ENCODE measurements at regions not wholly inside any gene's neighbourhood (a gene's known extent, or its start where the extent isn't known, plus 50 kb on each side); places are given as distances from the start of the nearest gene placed in this dataset.

DNA sequence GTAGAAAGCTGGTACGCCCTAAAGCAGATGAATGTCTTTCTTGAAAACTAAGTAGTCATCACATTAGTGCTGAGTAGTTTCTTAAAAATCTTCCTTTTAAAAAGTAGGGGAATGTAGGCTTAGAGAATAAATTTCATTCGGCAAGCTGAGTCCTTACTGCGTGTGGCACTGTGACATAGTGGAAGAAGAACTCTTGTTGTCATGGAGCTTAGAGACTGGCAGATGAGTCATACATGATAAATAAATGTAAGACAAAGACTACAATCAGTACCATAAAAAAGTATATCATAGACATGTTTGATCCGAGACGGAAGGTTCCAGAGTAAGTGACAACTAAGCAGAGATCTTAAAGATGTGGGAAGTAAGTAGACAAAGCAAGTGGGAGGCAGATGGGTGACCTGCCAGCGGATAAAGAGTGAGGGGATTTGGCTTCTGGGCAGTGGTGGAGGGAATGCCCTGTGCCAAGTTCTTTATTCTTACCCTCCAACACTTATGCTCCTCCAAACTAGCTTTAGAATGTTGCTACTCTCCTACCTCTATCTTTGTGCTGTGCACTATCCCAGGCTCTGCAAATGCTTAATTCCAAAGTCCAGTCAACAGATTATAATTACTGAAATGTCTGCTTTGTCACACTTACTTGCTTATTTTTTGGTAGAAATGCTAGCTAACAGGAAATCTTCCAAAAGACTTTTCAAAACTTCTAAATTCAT, 608.5 kb upstream of the USP24 start (continued):
- no peak for TF ChIP-seq REST (IDR thresholded peaks at IDR 0.05; ENCODE audit: low read depth, low read length)
- TF ChIP-seq, protein P1, sequence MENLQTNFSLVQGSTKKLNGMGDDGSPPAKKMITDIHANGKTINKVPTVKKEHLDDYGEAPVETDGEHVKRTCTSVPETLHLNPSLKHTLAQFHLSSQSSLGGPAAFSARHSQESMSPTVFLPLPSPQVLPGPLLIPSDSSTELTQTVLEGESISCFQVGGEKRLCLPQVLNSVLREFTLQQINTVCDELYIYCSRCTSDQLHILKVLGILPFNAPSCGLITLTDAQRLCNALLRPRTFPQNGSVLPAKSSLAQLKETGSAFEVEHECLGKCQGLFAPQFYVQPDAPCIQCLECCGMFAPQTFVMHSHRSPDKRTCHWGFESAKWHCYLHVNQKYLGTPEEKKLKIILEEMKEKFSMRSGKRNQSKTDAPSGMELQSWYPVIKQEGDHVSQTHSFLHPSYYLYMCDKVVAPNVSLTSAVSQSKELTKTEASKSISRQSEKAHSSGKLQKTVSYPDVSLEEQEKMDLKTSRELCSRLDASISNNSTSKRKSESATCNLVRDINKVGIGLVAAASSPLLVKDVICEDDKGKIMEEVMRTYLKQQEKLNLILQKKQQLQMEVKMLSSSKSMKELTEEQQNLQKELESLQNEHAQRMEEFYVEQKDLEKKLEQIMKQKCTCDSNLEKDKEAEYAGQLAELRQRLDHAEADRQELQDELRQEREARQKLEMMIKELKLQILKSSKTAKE (IDR thresholded peaks at IDR 0.05; ENCODE audit: low read depth, poor library complexity, severe bottlenecking), result no peak

DNA sequence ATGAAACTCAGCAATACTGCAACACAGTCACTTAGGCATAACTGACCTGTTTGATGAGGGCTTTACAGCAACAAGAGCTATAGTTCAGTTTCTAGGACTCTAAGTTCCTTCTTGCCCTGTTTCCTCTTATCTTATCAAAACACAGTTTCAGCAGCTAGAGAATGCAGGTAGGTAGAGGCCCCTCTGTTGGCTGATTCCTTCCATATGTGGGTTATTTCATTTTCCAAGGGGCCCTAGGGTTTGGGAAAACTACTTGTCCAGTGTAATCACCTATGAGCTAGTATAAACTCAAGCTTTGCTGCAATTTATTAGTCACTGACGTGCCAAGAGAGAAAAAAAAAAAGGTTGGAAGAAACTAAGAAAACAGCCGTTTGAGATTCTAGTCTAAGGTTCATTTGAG, 607.7 kb upstream of the USP24 start:
- POLR2A ChIA-PET, result no interaction called here
- BruUV-seq (replicated peaks), result no TSS peak

More for the DNA sequence above, 607.7 kb upstream of the USP24 start:
- ChIA-PET SMC1A (ENCODE audit: uncharacterized antibody, unreplicated experiment) (no interaction called here), RAD21 (ENCODE audit: unreplicated experiment) (no interaction called here), CTCF (no interaction called here)
- no peak overlapping the region for H3K4me3 ChIP-seq
- no peak for FAIRE-seq
- TF ChIP-seq SUPT20H (IDR thresholded peaks at IDR 0.05; ENCODE audit: borderline replicate concordance, control insufficient read depth, low read depth, low read length) (no peak), SMC3 (IDR thresholded peaks at IDR 0.05; ENCODE audit: borderline replicate concordance, low read length) (no peak), MTA2 (IDR thresholded peaks at IDR 0.05; ENCODE audit: low read depth) (no peak), EP300 (IDR thresholded peaks at IDR 0.05; ENCODE audit: borderline replicate concordance in 1 of 2, control insufficient read depth in 1 of 2, low read depth in 2 of 2, low read length in 2 of 2) (no peak), CREB1 (IDR thresholded peaks at IDR 0.05; ENCODE audit: low read depth) (no peak), BCL3 (IDR thresholded peaks at IDR 0.05; ENCODE audit: borderline replicate concordance, insufficient read depth, low read depth, low read length, poor library complexity, severe bottlenecking) (no peak), CHD1 (IDR thresholded peaks at IDR 0.05; ENCODE audit: low read depth, low read length) (no peak), ESRRA (IDR thresholded peaks at IDR 0.05; ENCODE audit: low read length) (no peak), PAX8 (IDR thresholded peaks at IDR 0.05) (no peak), GABPA (IDR thresholded peaks at IDR 0.05; ENCODE audit: low read depth) (no peak), RUNX3 (IDR thresholded peaks at IDR 0.05; ENCODE audit: low read length) (no peak)
- TF ChIP-seq, protein P1 (IDR thresholded peaks at IDR 0.05; ENCODE audit: low read depth, poor library complexity, severe bottlenecking), result no peak
- H3K36me3 ChIP-seq (ENCODE audit: control insufficient read depth in 2 of 2, insufficient read depth in 2 of 2, low read length in 1 of 2), result no peaks in the 10 kb centered on the region
- H3K9ac ChIP-seq (ENCODE audit: control insufficient read depth, insufficient read depth, low read length), result no peak overlapping the region
- ATAC-seq, result no peak
- H3K4me1 ChIP-seq (ENCODE audit: control insufficient read depth, insufficient read depth, low read length), result no peaks in the 10 kb centered on the region
- H3K79me2 ChIP-seq (ENCODE audit: control insufficient read depth, insufficient read depth, low read length), result no peaks in the 10 kb centered on the region
- H3K4me2 ChIP-seq (ENCODE audit: control insufficient read depth, insufficient read depth), result no peak overlapping the region
- no peak for DNase-seq (ENCODE audit: low read depth, low spot score)
- in situ Hi-C loops (cut with MboI) (no loop called here), intact Hi-C loops (cut with micrococcal nuclease; ENCODE audit: unreplicated experiment) (no loop called here)
- H3K27me3 ChIP-seq (replicated peaks in 1 of 2; ENCODE audit: control insufficient read depth in 2 of 2, insufficient read depth in 2 of 2, low read length in 1 of 2), result no peaks in the 10 kb centered on the region; a peak in 1 of 4 replicates
- 0% methylated on average over 2 of the region's 2 CpGs for WGBS (ENCODE audit: insufficient coverage, insufficient replicate concordance, low lambda C conversion rate, missing lambda C conversion rate)
- no peaks in the 10 kb centered on the region for H3K9me3 ChIP-seq (replicated peaks; ENCODE audit: control insufficient read depth, insufficient read depth, low read length)
- H2AFZ ChIP-seq (ENCODE audit: control insufficient read depth, low read depth, low read length), result no peak overlapping the region
- H4K20me1 ChIP-seq (ENCODE audit: control insufficient read depth, insufficient read depth), result no peaks in the 10 kb centered on the region
- no peak overlapping the region for H3K27ac ChIP-seq (ENCODE audit: control insufficient read depth, insufficient read depth)
